Renal pelvis (tissue), 1 donor: ENCODE measurements at regions not wholly inside any gene's neighbourhood (a gene's known extent, or its start where the extent isn't known, plus 50 kb on each side); places are given as distances from the start of the nearest gene placed in this dataset.

Source experiments
- DNase-seq: peaks from one replicate; pipeline ENCODE4 v3.0.0-alpha.2; 2013

- no peak for DNase-seq
Measured at GRCh38 chr6:149182262-149182661, 135.2 kb upstream of the TAB2 start.

- no peak for DNase-seq
Measured at GRCh38 chr6:149184523-149184922, 133.0 kb upstream of the TAB2 start.

- DNase-seq, result no peak
Measured at GRCh38 chr6:149185799-149186357, 131.6 kb upstream of the TAB2 start.

- no peak for DNase-seq
Measured at GRCh38 chr6:149186873-149187272, 130.6 kb upstream of the TAB2 start.

- DNase-seq, result no peak
Measured at GRCh38 chr6:149190224-149190831, 127.2 kb upstream of the TAB2 start.

GRCh38 chr6:149194820-149195558 is 122.5 kb upstream of the TAB2 start:
- no peak for DNase-seq

GRCh38 chr6:149196091-149196490 is 121.4 kb upstream of the TAB2 start:
- no peak for DNase-seq

- DNase-seq, result no peak
Measured at GRCh38 chr6:149197482-149197881, 120.0 kb upstream of the TAB2 start.

GRCh38 chr6:149198265-149198664 is 119.2 kb upstream of the TAB2 start:
- no peak for DNase-seq

GRCh38 chr6:149200282-149200945 is 117.1 kb upstream of the TAB2 start:
- no peak for DNase-seq

- no peak for DNase-seq
Measured at GRCh38 chr6:149201068-149201655, 116.3 kb upstream of the TAB2 start.

- DNase-seq, result no peak
Measured at GRCh38 chr6:149202100-149202499, 115.4 kb upstream of the TAB2 start.

GRCh38 chr6:149202952-149203351 is 114.6 kb upstream of the TAB2 start:
- DNase-seq, result no peak

- no peak for DNase-seq
Measured at GRCh38 chr6:149203509-149203908, 114.0 kb upstream of the TAB2 start.

- no peak for DNase-seq
Measured at GRCh38 chr6:149208134-149208601, 109.3 kb upstream of the TAB2 start.

- DNase-seq, result no peak
Measured at GRCh38 chr6:149209871-149210775, 107.4 kb upstream of the TAB2 start.

- no peak for DNase-seq
Measured at GRCh38 chr6:149211046-149211571, 106.4 kb upstream of the TAB2 start.

GRCh38 chr6:149212206-149212605 is 105.3 kb upstream of the TAB2 start:
- no peak for DNase-seq

GRCh38 chr6:149212892-149213801 is 104.4 kb upstream of the TAB2 start:
- no peak for DNase-seq

- DNase-seq, result no peak
Measured at GRCh38 chr6:149213829-149214228, 103.7 kb upstream of the TAB2 start.
